Hippocampal formation (tissue), 2 donors: ENCODE measurements at regions not wholly inside any gene's neighbourhood (a gene's known extent, or its start where the extent isn't known, plus 50 kb on each side); places are given as distances from the start of the nearest gene placed in this dataset.

ENCODE experiments used
- DNase-seq, 2 donors: peaks; one replicate each; lab custom pipeline; 2025; lab: John Stamatoyannopoulos, UW

GRCh38 chr13:50319635-50320255, 304.5 kb downstream of the KCNRG start:
- DNase-seq, result no peak

- no peak for DNase-seq
Observed at GRCh38 chr13:50320271-50320862, 305.1 kb downstream of the KCNRG start.

GRCh38 chr13:50322006-50322405, 306.8 kb downstream of the KCNRG start:
- no peak for DNase-seq

DNA sequence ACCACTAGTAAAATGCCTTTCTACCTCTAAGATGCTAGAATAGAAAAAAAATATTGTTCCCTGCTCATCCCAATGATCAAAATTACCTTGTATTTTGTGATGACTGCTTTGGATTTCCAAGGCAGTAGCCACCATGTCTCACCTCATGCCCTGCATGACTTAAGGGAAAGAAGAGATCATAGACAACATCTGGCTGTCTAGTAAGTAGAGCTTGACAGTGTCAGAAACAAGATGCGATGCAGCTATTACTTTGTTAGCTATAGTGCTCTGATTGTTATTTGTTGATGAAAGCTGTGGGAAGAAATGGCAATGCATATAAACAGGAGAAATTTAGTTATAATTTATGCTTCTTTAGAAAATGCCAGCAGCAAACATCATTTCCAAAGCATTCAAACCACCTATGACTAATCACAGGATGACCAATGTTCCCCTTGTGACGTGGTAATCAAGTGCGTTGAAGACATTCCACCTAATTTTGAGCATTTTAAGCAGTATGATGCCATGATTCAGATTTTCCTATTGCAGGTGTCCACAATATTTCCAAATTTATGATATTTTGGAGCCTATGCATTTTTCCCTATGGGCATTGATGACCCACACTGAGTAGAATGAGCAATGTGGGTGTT, 308.3 kb downstream of the KCNRG start:
- DNase-seq, result no peak

DNA sequence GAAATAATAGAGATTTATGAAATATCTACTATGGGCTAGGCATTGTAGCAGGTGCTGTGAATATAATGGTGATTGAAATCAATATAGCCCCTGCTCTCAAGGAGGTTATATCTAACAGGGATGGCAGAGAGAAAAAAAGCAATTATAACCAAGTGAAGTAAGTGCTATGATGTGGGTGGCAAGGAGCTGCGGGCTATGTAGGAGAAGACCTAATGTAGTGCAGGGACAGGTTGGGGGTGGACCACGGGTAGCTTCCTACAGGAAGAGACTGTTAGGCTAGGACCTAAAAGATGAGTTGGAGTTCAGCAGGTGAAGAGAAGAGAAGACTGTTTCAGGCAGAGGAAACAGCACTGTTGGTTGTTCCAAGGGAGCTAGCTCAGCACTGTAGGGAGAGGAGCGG, 311.0 kb downstream of the KCNRG start:
- no peak for DNase-seq

DNA sequence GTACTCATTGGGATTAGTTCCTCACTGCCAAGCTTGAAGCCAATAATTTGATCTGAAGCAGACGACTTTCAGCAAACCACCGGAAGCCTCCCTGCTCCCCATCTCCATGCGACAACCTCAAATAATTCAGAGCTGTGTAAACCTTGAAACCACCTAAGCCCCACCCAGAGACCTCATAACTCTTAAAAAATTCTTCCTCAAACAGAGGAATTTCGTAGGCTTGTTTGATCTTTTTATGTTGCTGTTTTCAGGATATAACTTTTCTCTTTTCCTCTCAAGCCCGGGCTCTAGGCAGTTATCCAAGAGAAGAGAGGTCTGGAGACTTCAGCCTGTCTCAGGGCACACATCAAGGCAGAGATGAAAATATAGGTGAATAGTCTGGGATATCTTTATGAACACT, 311.6 kb downstream of the KCNRG start:
- no peak for DNase-seq

- DNase-seq, result peak in 1 of 2 donors; percentile 11
Observed at GRCh38 chr13:50334115-50334778, 319.0 kb downstream of the KCNRG start.

DNA sequence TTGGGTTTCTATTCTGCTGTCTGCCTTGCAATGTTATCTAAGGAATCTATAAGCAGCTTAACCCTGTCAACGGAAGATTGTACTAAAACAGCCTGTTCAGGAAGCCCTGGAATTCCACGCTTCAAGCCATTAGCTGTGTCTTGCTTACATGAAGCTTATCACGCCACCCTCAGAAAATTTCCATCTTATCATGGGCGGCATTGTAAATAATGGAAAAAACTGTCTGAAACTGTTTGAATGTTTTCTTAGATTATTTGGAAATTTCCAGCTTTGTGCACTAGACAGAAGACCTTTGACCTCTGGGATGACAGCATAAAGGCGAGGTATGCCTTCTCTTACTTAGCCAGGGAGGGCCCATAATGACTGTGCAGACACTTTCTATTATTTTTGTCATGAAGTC, 319.7 kb downstream of the KCNRG start:
- DNase-seq, result no peak

- no peak for DNase-seq
Observed at GRCh38 chr13:50339271-50339670, 324.0 kb downstream of the KCNRG start.

DNA sequence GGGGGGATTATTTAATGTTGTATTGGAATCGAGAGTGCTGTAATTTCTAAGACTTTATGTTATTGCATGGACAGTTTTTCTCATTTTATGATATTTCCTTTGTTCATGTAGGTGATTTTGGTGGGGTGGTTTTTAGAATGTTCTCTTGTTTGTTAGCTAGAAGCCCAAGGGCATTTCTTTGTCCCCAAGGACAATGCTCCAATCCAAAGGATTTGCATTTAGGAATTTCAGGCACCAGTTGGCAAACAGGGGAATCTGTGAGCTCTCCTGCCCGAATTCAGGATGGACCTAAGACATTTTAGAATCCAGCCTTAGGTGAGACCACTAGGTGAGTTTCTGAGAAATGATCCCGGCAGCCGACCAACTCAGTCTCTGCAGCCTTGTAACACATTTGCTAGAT, 324.9 kb downstream of the KCNRG start:
- no peak for DNase-seq

- DNase-seq, result no peak
Observed at GRCh38 chr13:50340551-50341287, 325.5 kb downstream of the KCNRG start.

- no peak for DNase-seq
Observed at GRCh38 chr13:50341526-50341925, 326.3 kb downstream of the KCNRG start.

DNA sequence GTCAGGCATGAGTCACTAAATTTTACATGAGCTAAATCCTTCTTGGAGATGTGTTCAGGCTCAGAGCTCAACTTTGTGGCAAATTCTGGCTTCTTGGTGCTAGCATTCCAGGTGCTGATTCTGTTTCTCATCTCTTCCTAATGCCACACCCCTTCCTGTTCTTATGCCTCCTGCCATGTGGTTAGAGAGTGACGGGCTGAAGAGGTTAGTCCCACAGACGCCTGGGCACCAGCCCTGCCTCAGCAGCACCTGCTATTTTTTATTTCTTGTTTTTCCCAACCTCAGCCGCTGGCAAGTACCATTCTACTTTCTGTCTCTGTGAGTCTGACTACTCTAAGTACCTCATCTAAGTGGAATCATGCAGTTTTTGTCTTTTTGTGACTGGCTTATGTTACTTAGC, 329.5 kb downstream of the KCNRG start:
- no peak for DNase-seq

GRCh38 chr13:50345804-50346203, 330.6 kb downstream of the KCNRG start:
- DNase-seq, result no peak

DNA sequence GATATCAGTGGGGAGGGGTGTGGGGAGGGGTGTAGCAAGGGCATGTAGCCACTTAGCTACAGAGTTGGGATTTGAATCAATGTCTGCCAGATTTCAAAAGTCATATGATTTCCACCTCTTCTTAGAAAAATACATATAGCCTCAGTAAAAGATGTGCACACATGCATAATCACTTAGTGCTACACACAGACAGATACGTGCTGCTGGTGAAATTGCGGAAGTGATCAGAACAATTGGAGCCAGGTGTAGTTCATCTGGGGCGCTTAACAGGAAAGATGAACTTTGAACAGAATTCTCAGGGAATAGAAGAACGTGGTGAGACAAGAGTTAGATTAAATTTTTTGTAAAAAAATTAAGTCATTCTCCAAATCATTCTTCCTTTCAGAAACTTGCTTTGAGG, 333.1 kb downstream of the KCNRG start:
- no peak for DNase-seq

DNA sequence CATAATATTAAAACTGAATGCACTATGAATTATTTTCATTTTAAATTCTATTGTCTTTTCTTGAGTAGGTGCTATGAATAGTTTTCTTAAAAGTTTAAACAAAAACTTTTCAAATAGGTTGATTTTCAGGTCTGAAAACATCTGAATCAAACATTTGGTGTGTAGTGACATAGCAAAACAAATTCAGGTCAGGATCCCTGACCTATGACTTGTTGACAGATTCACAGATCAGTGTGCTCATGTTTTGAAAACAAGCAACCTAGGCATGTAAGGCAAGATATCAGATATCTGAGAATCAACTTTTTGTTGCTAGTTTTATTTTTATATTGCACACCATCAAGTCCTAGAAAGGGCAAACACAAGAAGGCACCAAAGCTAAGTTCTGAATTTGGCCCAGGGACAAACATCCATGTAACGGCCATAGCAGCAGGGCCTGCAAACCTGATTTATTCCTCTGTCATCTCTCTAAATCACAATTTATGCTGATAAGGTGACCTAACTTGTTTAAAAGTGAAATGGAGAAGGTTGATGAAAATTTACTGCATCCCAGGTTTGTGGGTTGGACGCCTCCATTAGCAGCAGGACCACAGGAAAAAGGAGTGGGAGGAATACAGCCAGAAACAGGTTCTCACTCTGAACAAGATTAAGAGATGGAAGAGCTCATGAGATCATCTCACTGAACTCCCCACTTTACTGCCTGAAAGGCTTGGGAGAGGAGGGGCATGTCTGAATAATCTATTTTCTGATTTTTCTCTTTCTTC, 337.7 kb downstream of the KCNRG start:
- DNase-seq, result no peak

GRCh38 chr13:50353651-50354415, 338.6 kb downstream of the KCNRG start:
- DNase-seq, result no peak

GRCh38 chr13:50355797-50356196, 340.6 kb downstream of the KCNRG start:
- DNase-seq, result no peak

DNA sequence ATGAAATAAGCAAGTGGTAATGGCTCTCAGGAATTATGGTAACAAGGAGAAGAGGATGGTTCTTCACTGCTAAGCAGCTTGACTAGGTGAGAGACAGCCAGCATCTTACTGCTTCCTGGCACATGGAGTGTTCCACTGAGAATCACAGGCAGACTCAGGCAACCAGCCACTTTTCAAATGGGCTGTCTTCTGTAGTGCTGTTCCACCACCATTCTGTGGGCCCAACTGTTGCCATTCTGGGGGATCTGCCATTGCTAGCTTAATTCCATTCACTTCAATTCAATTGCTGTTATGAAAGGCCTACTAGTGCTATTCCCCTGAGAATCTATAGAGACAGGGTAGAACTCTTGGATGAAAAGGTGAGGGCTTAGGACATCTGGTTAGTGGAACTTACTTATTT, 341.9 kb downstream of the KCNRG start:
- no peak for DNase-seq

GRCh38 chr13:50357586-50358118, 342.4 kb downstream of the KCNRG start:
- no peak for DNase-seq
